Small intestine (tissue), 7 donors: ENCODE measurements at regions not wholly inside any gene's neighbourhood (a gene's known extent, or its start where the extent isn't known, plus 50 kb on each side); places are given as distances from the start of the nearest gene placed in this dataset.

Source experiments
- DNase-seq, 2 donors: peaks; one replicate each; pipeline versions ENCODE4 v3.0.0 to v3.0.0-alpha.2; 2013
- FAIRE-seq: peaks from 2 replicates; lab custom pipeline; 2012; peaks lifted over from hg19 to GRCh38; lab: Jason Lieb, UNC
- H3K27ac ChIP-seq, 3 donors: one replicate each; pipeline ENCODE4 v1.5.1; 2013; ENCODE audit warnings: low read length in 2 of 3, mild to moderate bottlenecking in 2 of 3, control low read depth in 1 of 3, inconsistent platforms in 1 of 3, low read depth in 1 of 3, moderate library complexity in 1 of 3
- H3K27me3 ChIP-seq, 3 donors: one replicate each; pipeline ENCODE4 v1.6.1; 2013; ENCODE audit warnings: low read length in 3 of 3, inconsistent platforms in 1 of 3; ENCODE audit not compliant: control insufficient read depth in 3 of 3, insufficient read depth in 3 of 3
- H3K36me3 ChIP-seq, 3 donors: one replicate each; pipeline ENCODE4 v1.6.1; 2013; ENCODE audit warnings: low read length in 3 of 3, inconsistent platforms in 1 of 3, low read depth in 1 of 3, mild to moderate bottlenecking in 1 of 3, moderate library complexity in 1 of 3; ENCODE audit not compliant: control insufficient read depth in 3 of 3, insufficient read depth in 2 of 3
- H3K4me1 ChIP-seq, 3 donors: one replicate each; pipeline ENCODE4 v1.6.1; 2013; ENCODE audit warnings: low read length in 2 of 3, inconsistent platforms in 1 of 3, low read depth in 1 of 3, mild to moderate bottlenecking in 1 of 3, moderate library complexity in 1 of 3; ENCODE audit not compliant: control insufficient read depth in 3 of 3, insufficient read depth in 2 of 3
- H3K4me3 ChIP-seq, 3 donors: one replicate each; pipeline ENCODE4 v1.5.1; 2013; ENCODE audit warnings: low read length in 3 of 3, control low read depth in 1 of 3, inconsistent platforms in 1 of 3, low read depth in 1 of 3, mild to moderate bottlenecking in 1 of 3, moderate library complexity in 1 of 3
- H3K9me3 ChIP-seq, 2 donors: one replicate each; pipeline ENCODE4 v1.6.1; 2013; ENCODE audit warnings: low read depth in 1 of 2, low read length in 1 of 2; ENCODE audit not compliant: control insufficient read depth in 2 of 2, insufficient read depth in 1 of 2
- WGBS, 3 donors: extraction: QIAGEN DNeasy Blood & Tissue Kit; methylation state at CpG; one replicate each; pipeline ENCODE4 v1.1.7; 2013; 5-methylcytosine and 5-hydroxymethylcytosine counted together
- donor health status: healthy with polysubstance abuse.
- donor health status: control.
- donor health status: control.
- donor health status: Bipolar disorder and iron deficiency.
- donor health status: healthy.

DNA sequence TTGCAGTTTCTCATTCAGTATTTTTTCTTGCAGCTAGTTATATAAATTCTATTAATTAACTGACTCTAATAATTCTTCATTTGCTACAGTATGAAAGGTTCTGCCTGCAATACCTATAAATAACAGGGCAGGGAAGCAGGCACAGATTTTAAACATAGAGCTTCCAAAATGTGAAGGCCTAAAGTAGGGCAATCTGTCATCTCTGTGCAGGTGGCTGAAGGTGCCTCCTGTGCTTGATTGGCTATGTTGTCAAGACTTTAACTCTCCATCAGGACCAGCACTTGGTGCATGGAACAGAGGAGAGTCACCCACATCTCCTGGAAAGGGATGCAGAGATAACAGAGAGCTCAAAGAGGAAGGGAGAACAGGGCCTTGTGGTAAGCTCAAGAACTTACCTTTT, 75.2 kb upstream of the TSPAN5 start:
- Histone ChIP-seq H3K27ac (no peak overlapping the region), H3K36me3 (no peaks in the 10 kb centered on the region), H3K9me3 (peaks cover 0 to 2% of the 10 kb centered on the region in 2 donors), H3K27me3 (no peaks in the 10 kb centered on the region), H3K4me3 (no peak overlapping the region), H3K4me1 (no peaks in the 10 kb centered on the region)
- no peak for FAIRE-seq
- no peak for DNase-seq

GRCh38 chr4:98728871-98729270, 70.5 kb upstream of the TSPAN5 start:
- Histone ChIP-seq H3K9me3 (peaks cover 0 to 3% of the 10 kb centered on the region in 2 donors), H3K36me3 (no peaks in the 10 kb centered on the region), H3K27me3 (no peaks in the 10 kb centered on the region), H3K4me1 (no peaks in the 10 kb centered on the region), H3K4me3 (no peak overlapping the region), H3K27ac (no peak overlapping the region)
- WGBS, 3 donors, result 67 to 82% (median 68%) methylated on average over 1 of the region's 1 CpG
- DNase-seq (no peak), FAIRE-seq (no peak)

DNA sequence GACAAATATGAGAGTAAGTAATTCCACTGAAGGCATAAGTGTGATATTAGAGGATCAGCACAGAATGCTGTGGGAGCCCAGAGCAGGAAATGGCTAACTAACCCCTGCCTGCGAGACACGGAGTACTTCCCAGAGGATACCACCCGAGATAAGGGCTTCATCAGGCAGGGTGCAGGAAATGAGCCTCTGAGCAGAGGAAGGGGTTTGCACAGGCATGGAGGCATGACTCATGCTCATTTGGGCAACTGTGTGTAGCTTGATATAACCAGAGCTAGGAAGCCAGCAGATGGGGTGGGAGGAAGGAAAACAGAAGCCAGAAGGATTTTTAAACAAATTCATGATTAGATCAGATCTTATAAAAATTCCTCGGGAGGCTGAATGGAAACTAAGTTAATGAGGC, 70.0 kb upstream of the TSPAN5 start:
- Histone ChIP-seq H3K4me1 (no peaks in the 10 kb centered on the region), H3K4me3 (no peak overlapping the region), H3K27ac (no peak overlapping the region), H3K27me3 (no peaks in the 10 kb centered on the region), H3K36me3 (no peaks in the 10 kb centered on the region), H3K9me3 (peaks cover 0 to 5% of the 10 kb centered on the region in 2 donors)
- DNase-seq (no peak), FAIRE-seq (no peak)
- 6 to 28% (median 17%) methylated on average over 4 of the region's 4 CpGs for WGBS, 3 donors

GRCh38 chr4:98722000-98722399, 63.6 kb upstream of the TSPAN5 start:
- H3K4me3 ChIP-seq, result no peak overlapping the region
- H3K36me3 ChIP-seq, result no peaks in the 10 kb centered on the region
- WGBS, 3 donors, result 92 to 95% (median 92%) methylated on average over 2 of the region's 2 CpGs
- no peaks in the 10 kb centered on the region for H3K4me1 ChIP-seq
- H3K27me3 ChIP-seq, result no peaks in the 10 kb centered on the region
- FAIRE-seq (no peak), DNase-seq (no peak)
- no peak overlapping the region for H3K27ac ChIP-seq
- H3K9me3 ChIP-seq, result peaks cover 0 to 8% of the 10 kb centered on the region in 2 donors

- H3K36me3 ChIP-seq, result no peaks in the 10 kb centered on the region
- no peak overlapping the region for H3K4me3 ChIP-seq
- H3K9me3 ChIP-seq, result peaks cover 0 to 8% of the 10 kb centered on the region in 2 donors
- DNase-seq (no peak), FAIRE-seq (no peak)
- H3K27ac ChIP-seq, result no peak overlapping the region
- no peaks in the 10 kb centered on the region for H3K4me1 ChIP-seq
- 71 to 77% (median 74%) methylated on average over 3 of the region's 3 CpGs for WGBS, 3 donors
- no peaks in the 10 kb centered on the region for H3K27me3 ChIP-seq
Observed at GRCh38 chr4:98720871-98721480, 62.6 kb upstream of the TSPAN5 start.

GRCh38 chr4:98716796-98717195, 58.4 kb upstream of the TSPAN5 start:
- FAIRE-seq (no peak), DNase-seq (no peak)
- no peaks in the 10 kb centered on the region for H3K27me3 ChIP-seq
- H3K4me1 ChIP-seq, result no peaks in the 10 kb centered on the region
- H3K9me3 ChIP-seq, result no peaks in the 10 kb centered on the region
- H3K36me3 ChIP-seq, result no peaks in the 10 kb centered on the region
- no peak overlapping the region for H3K4me3 ChIP-seq
- H3K27ac ChIP-seq, result no peak overlapping the region

DNA sequence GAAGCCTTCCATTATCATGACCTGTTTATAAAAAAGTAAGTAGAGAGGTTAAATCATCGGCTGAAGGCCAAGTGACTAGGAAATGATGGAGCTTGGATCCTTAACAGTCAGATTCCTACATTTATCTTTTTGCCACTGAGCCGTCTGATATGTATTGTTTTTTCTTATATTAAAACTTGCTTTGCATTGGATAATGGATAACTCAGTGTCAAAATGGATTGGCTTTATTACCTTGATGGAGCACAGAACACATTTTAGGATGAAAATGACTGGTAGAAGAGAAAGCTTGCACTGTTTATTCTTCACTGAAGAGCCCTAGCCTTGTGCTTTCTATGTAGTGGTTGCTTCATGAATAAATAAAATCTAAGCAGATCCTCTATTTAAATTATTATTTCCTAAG, 54.2 kb upstream of the TSPAN5 start:
- 67 to 93% (median 88%) methylated on average over 2 of the region's 2 CpGs for WGBS, 3 donors
- no peaks in the 10 kb centered on the region for H3K36me3 ChIP-seq
- no peak overlapping the region for H3K4me3 ChIP-seq
- no peak overlapping the region for H3K27ac ChIP-seq
- no peaks in the 10 kb centered on the region for H3K4me1 ChIP-seq
- H3K9me3 ChIP-seq, result no peaks in the 10 kb centered on the region
- H3K27me3 ChIP-seq, result no peaks in the 10 kb centered on the region
- FAIRE-seq (no peak), DNase-seq (no peak)

GRCh38 chr4:98711526-98711925, 53.1 kb upstream of the TSPAN5 start:
- DNase-seq (no peak), FAIRE-seq (no peak)
- H3K4me1 ChIP-seq, result no peaks in the 10 kb centered on the region
- H3K36me3 ChIP-seq, result no peaks in the 10 kb centered on the region
- H3K27ac ChIP-seq, result no peak overlapping the region
- H3K9me3 ChIP-seq, result no peaks in the 10 kb centered on the region
- H3K4me3 ChIP-seq, result no peak overlapping the region
- no peaks in the 10 kb centered on the region for H3K27me3 ChIP-seq

- no peaks in the 10 kb centered on the region for H3K4me1 ChIP-seq
- no peak for FAIRE-seq
- no peak overlapping the region for H3K4me3 ChIP-seq
- H3K36me3 ChIP-seq, result no peaks in the 10 kb centered on the region
- H3K9me3 ChIP-seq, result peaks cover 0 to 2% of the 10 kb centered on the region in 2 donors
- 70 to 84% (median 73%) methylated on average over 4 of the region's 4 CpGs for WGBS, 3 donors
- no peaks in the 10 kb centered on the region for H3K27me3 ChIP-seq
- no peak overlapping the region for H3K27ac ChIP-seq
- no peak for DNase-seq
Observed at GRCh38 chr4:98710831-98711230, 52.4 kb upstream of the TSPAN5 start.
